ENCODE measurements at regions not wholly inside any gene's neighbourhood (a gene's known extent, or its start where the extent isn't known, plus 50 kb on each side); places are given as distances from the start of the nearest gene placed in this dataset.
"Not testable (repeated sequence)": the region's sequence is repeated elsewhere in the genome, so short reads cannot be mapped to it uniquely, and the experiment has no call there.

GRCh38 chr4:17236686-17237085, 275.2 kb downstream of the QDPR start:
- CTCF ChIA-PET = no interaction called here
- H3K4me1 Mint-ChIP-seq (ENCODE audit: low read depth) = no peaks in the 10 kb centered on the region
- no peak overlapping the region for H3K27ac Mint-ChIP-seq
- no peak for TF ChIP-seq CTCF (IDR thresholded peaks at IDR 0.05)
- intact Hi-C loops (cut with micrococcal nuclease) = no loop called here
- peaks cover 2% of the 10 kb centered on the region for H3K27me3 Mint-ChIP-seq
- H3K9me3 Mint-ChIP-seq = no peaks in the 10 kb centered on the region
- H3K36me3 Mint-ChIP-seq (ENCODE audit: low read depth) = no peaks in the 10 kb centered on the region
- DNase-seq (no peak), ATAC-seq (no peak)
- POLR2A ChIA-PET = no interaction called here
- no peak overlapping the region for H3K4me3 Mint-ChIP-seq

DNA sequence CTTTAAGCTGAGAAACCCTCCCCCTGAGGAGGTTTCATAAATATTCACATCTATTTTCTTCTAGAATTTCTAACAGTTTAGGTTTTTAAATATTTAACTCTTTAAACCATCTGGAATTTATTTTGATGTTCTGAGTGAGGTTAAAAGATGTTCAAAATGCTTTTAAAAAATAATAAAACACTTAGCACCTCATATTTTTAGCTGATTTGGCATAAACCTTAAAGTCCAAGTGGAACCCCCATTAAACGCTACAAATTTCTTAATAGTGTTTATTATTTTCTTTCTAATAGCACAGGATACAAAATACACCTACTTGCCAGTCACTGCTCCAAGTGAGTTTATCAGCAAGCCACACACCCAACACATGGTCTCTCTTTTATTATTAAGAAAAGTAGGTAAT, 277.2 kb downstream of the QDPR start:
- ATAC-seq (no peak), DNase-seq (no peak)
- Mint-ChIP-seq H3K4me1 (ENCODE audit: low read depth) (no peaks in the 10 kb centered on the region), H3K27ac (no peak overlapping the region), H3K4me3 (no peak overlapping the region), H3K9me3 (no peaks in the 10 kb centered on the region), H3K27me3 (peaks cover 2% of the 10 kb centered on the region), H3K36me3 (ENCODE audit: low read depth) (no peaks in the 10 kb centered on the region)
- ChIA-PET POLR2A (no interaction called here), CTCF (no interaction called here)
- no peak for TF ChIP-seq CTCF (IDR thresholded peaks at IDR 0.05)
- intact Hi-C loops (cut with micrococcal nuclease) = no loop called here

DNA sequence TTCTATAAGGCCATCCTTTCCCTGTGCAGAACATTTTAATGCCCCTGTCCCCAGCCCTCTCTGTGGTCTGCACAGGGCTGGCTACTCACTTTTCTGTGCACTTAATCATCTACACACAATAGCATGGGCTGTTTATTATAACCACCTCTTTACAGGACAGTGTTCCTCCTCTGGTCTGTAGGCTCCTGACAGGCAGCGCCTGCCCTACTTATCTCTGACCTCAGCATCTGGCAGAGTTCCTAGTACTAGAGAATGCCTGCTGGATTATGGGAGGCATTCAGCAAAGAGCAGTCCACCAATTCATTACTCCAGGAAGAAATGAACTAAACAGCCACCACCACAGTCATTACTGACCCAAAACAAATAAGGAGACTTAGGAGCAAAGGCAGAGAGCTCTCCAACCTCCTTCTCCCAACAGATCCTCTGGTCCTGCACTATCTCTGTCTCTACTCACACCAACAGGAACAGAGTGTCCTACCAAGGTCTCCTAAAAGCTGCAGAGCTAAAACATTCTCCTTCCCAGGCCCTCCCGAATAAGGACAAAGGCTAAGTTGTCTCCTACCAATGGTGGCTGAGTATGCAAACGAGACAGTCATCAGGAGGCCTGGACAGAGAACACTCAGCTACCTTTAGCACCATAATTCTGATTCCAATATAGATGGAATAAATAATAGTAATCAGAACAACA, 279.2 kb downstream of the QDPR start:
- Mint-ChIP-seq H3K36me3 (ENCODE audit: low read depth) (no peaks in the 10 kb centered on the region), H3K27ac (no peak overlapping the region), H3K4me1 (ENCODE audit: low read depth) (no peaks in the 10 kb centered on the region), H3K4me3 (no peak overlapping the region), H3K9me3 (no peaks in the 10 kb centered on the region), H3K27me3 (peaks cover 8% of the 10 kb centered on the region)
- TF ChIP-seq CTCF (IDR thresholded peaks at IDR 0.05) = no peak
- ChIA-PET CTCF (interaction anchor here (1.6 kb wide), 1 partner anchor 115 kb away, joined by 4 read pairs; no protein-coding TSS in a partner anchor), POLR2A (interaction anchor here (0.6 to 1.2 kb wide), 2 partner anchors 12 to 1111 kb away, joined by 3 read pairs; no protein-coding TSS in a partner anchor)
- intact Hi-C loops (cut with micrococcal nuclease) = no loop called here
- ATAC-seq (no peak), DNase-seq (no peak)

DNA sequence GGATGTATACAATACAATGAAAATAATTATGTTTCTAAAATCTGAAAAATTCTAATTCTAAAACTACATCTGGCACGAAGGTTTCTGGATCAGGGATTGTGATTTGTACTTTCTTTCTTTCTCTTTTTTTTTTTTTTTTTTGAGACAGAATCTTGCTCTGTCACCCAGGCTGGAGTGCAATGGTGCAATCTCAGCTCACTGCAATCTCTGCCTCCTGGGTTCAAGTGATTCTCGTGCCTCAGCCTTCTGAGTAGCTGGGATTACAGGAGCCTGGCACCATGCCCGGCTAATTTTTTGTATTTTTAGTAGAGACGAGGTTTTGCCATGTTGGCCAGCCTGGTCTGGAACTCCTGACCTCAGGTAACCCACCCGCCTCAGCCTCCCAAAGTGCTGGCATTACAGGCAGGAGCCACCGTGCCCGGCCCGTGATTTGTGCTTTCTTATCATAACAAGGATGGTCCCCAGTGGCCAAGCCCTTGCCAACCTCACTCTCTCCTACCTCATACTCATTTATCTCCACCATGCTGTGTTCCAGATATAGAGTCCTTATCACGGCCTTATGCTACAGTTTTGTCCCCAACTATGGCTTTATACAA, 279.9 kb downstream of the QDPR start:
- H3K9me3 Mint-ChIP-seq; H3K4me1 Mint-ChIP-seq (ENCODE audit: low read depth); DNase-seq; H3K4me3 Mint-ChIP-seq; H3K27ac Mint-ChIP-seq; H3K27me3 Mint-ChIP-seq; ATAC-seq; H3K36me3 Mint-ChIP-seq (ENCODE audit: low read depth); CTCF ChIA-PET; intact Hi-C loops (cut with micrococcal nuclease): not testable (repeated sequence)
- POLR2A ChIA-PET = interaction anchor here (0.6 to 1.2 kb wide), 2 partner anchors 11 to 1112 kb away, joined by 3 read pairs; no protein-coding TSS in a partner anchor

DNA sequence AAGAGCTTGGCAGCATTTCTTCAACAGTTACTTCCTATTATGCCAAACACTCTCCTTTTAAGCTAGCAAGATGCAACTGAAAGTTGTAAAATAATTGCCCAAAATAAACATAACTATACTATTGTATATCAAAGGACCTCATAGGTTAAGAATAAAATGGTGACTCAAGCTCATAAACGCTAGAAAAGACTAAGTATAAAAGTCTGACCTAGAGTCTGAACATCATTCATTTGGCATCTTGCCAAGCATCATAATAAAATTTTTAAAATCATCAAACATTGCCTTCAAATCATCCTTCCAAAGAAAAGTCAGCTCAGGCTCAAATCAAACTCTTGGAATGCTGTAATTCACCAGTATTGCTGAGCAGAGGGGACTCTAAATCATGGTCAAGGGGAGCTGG, 281.2 kb downstream of the QDPR start:
- ATAC-seq = no peak
- Mint-ChIP-seq H3K9me3 (no peaks in the 10 kb centered on the region), H3K27ac (no peak overlapping the region), H3K27me3 (peaks cover 9% of the 10 kb centered on the region), H3K36me3 (ENCODE audit: low read depth) (no peaks in the 10 kb centered on the region), H3K4me3 (no peak overlapping the region), H3K4me1 (ENCODE audit: low read depth) (no peaks in the 10 kb centered on the region)
- intact Hi-C loops (cut with micrococcal nuclease) = no loop called here
- TF ChIP-seq CTCF (IDR thresholded peaks at IDR 0.05) = no peak
- ChIA-PET POLR2A (no interaction called here), CTCF (no interaction called here)
- DNase-seq = no peak

All from activated CD8-positive, alpha-beta T cell treated with anti-CD3 and anti-CD28 coated beads for 36 hours (primary cell).